OCI-LY1 (cell line): ENCODE measurements at regions not wholly inside any gene's neighbourhood (a gene's known extent, or its start where the extent isn't known, plus 50 kb on each side); places are given as distances from the start of the nearest gene placed in this dataset.

Experiments
- H2AFZ ChIP-seq: fragments of 200-600 bp; sonication (generic), shearing (Covaris generic); 2 replicates; pipeline ENCODE4 v1.6.0; 2014; ENCODE audit warnings: antibody characterized with exemption, mild to moderate bottlenecking, low read length
- H3F3A ChIP-seq: fragments of 200-600 bp; sonication (generic), shearing (Covaris generic); 2 replicates; pipeline ENCODE4 v1.6.0; 2014; ENCODE audit warnings: mild to moderate bottlenecking, antibody characterized with exemption, low read length, moderate library complexity; ENCODE audit not compliant: insufficient read depth
- H3K27ac ChIP-seq: fragments of 200-600 bp; sonication (generic); 2 replicates; pipeline ENCODE4 v1.5.1; 2014; ENCODE audit warnings: low read length, mixed run types, mild to moderate bottlenecking, low read depth; ENCODE audit not compliant: poor library complexity, severe bottlenecking
- H3K27me3 ChIP-seq: fragments of 200-600 bp; sonication (generic); 2 replicates; pipeline ENCODE4 v1.6.0; 2014; ENCODE audit warnings: antibody characterized with exemption, mild to moderate bottlenecking, low read length, moderate library complexity; ENCODE audit not compliant: insufficient read depth
- H3K36me3 ChIP-seq: fragments of 200-600 bp; sonication (generic); 2 replicates; pipeline ENCODE4 v1.6.1; 2014; ENCODE audit warnings: mild to moderate bottlenecking, antibody characterized with exemption, low read length, moderate library complexity, mixed read lengths; ENCODE audit not compliant: insufficient read depth
- H3K4me1 ChIP-seq: fragments of 200-600 bp; sonication (generic); 2 replicates; pipeline ENCODE4 v1.5.1; 2014; ENCODE audit warnings: mild to moderate bottlenecking, low read length, moderate library complexity; ENCODE audit not compliant: insufficient read depth, severe bottlenecking
- H3K4me2 ChIP-seq: fragments of 200-600 bp; sonication (generic), shearing (Covaris generic); 2 replicates; pipeline ENCODE4 v1.6.1; 2014; ENCODE audit warnings: low read length
- H3K4me3 ChIP-seq: fragments of 200-600 bp; sonication (generic); 2 replicates; pipeline ENCODE4 v1.5.1; 2014; ENCODE audit warnings: low read length, low read depth, mild to moderate bottlenecking, mixed read lengths; ENCODE audit not compliant: poor library complexity, severe bottlenecking
- H3K79me2 ChIP-seq: fragments of 200-600 bp; shearing (Covaris generic); 2 replicates; pipeline ENCODE4 v1.6.1; 2016; ENCODE audit warnings: mixed run types, low read length, mixed read lengths; ENCODE audit not compliant: insufficient read depth
- H3K9ac ChIP-seq: fragments of 200-600 bp; sonication (generic), shearing (Covaris generic); 2 replicates; pipeline ENCODE4 v1.6.1; 2014; ENCODE audit warnings: mild to moderate bottlenecking, low read length, mixed read lengths
- H3K9me2 ChIP-seq: fragments of 200-600 bp; sonication (generic), shearing (Covaris generic); 2 replicates; pipeline ENCODE4 v1.6.1; 2014; ENCODE audit warnings: low read depth, mild to moderate bottlenecking, low read length, mixed read lengths
- H3K9me3 ChIP-seq: fragments of 200-600 bp; shearing (Covaris generic); 2 replicates; pipeline ENCODE4 v1.6.1; 2014; ENCODE audit warnings: low read length, mixed read lengths
- H4K20me1 ChIP-seq: fragments of 200-600 bp; sonication (generic), shearing (Covaris generic); 2 replicates; pipeline ENCODE4 v1.6.0; 2016; ENCODE audit warnings: mild to moderate bottlenecking, low read length; ENCODE audit not compliant: insufficient read depth
- CTCF ChIP-seq: fragments of 200-600 bp; sonication (generic), shearing (Covaris generic); IDR thresholded peaks from 2 replicates; pipeline ENCODE4 v1.5.1; 2017; ENCODE audit warnings: mild to moderate bottlenecking, antibody characterized with exemption, low read length, moderate library complexity, mixed read lengths
- EZH2 ChIP-seq: fragments of 200-600 bp; sonication (generic), shearing (Covaris generic); IDR thresholded peaks from 2 replicates; pipeline ENCODE4 v1.8.0; 2017; ENCODE audit warnings: borderline replicate concordance, mixed run types, mild to moderate bottlenecking, antibody characterized with exemption, low read length, moderate library complexity, mixed read lengths

DNA sequence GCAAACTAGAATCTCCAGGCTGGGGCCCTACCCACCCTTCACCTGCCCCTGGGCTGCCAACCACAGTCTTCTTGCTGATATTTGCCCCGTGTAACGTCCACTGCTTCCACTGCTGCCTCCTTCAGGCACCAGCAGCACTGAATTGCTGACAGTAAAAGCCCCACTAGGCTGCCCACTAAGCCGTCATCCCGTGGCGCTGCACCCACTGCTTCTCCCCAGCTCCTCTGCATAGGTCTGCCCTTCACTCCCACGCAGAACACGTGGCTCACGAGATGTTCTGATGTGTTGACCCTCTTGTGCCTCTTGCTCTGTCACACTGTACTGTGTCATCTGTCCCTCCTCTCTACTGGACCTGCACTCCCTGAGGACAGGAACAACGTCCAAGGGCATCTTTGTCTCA, 86.3 kb upstream of the HIVEP1 start:
- Histone ChIP-seq H3K9me3 (no peaks in the 10 kb centered on the region), H3K9ac (no peak overlapping the region), H3K79me2 (no peaks in the 10 kb centered on the region), H2AFZ (no peak overlapping the region), H4K20me1 (no peaks in the 10 kb centered on the region), H3K27me3 (no peaks in the 10 kb centered on the region), H3K27ac (no peak overlapping the region), H3K4me3 (no peak overlapping the region), H3K36me3 (no peaks in the 10 kb centered on the region), H3K4me1 (no peaks in the 10 kb centered on the region), H3F3A (no peaks in the 10 kb centered on the region), H3K4me2 (no peak overlapping the region), H3K9me2 (no peaks in the 10 kb centered on the region)
- TF ChIP-seq CTCF, result no peak
- TF ChIP-seq EZH2, result no peak

GRCh38 chr6:11923621-11924020, 88.5 kb upstream of the HIVEP1 start:
- H3K9me2 ChIP-seq, result no peaks in the 10 kb centered on the region
- TF ChIP-seq EZH2, result no peak
- no peak for TF ChIP-seq CTCF
- H3K4me3 ChIP-seq, result no peak overlapping the region
- H4K20me1 ChIP-seq, result no peaks in the 10 kb centered on the region
- H3K36me3 ChIP-seq, result no peaks in the 10 kb centered on the region
- no peaks in the 10 kb centered on the region for H3K79me2 ChIP-seq
- H2AFZ ChIP-seq, result no peak overlapping the region
- no peak overlapping the region for H3K27ac ChIP-seq
- H3K9ac ChIP-seq, result no peak overlapping the region
- H3K4me2 ChIP-seq, result no peak overlapping the region
- no peaks in the 10 kb centered on the region for H3K4me1 ChIP-seq
- H3K9me3 ChIP-seq, result no peaks in the 10 kb centered on the region
- H3K27me3 ChIP-seq, result no peaks in the 10 kb centered on the region
- no peaks in the 10 kb centered on the region for H3F3A ChIP-seq

GRCh38 chr6:11922901-11923300, 89.2 kb upstream of the HIVEP1 start:
- Histone ChIP-seq H3K4me1 (no peaks in the 10 kb centered on the region), H4K20me1 (no peaks in the 10 kb centered on the region), H3K4me2 (no peak overlapping the region), H3K36me3 (no peaks in the 10 kb centered on the region), H3K9ac (no peak overlapping the region), H3K27ac (no peak overlapping the region), H3K9me2 (no peaks in the 10 kb centered on the region), H3F3A (no peaks in the 10 kb centered on the region), H3K9me3 (no peaks in the 10 kb centered on the region), H2AFZ (no peak overlapping the region), H3K79me2 (no peaks in the 10 kb centered on the region), H3K4me3 (no peak overlapping the region), H3K27me3 (no peaks in the 10 kb centered on the region)
- TF ChIP-seq EZH2 (no peak), CTCF (no peak)
